HG03045 (cell line): ENCODE measurements at regions not wholly inside any gene's neighbourhood (a gene's known extent, or its start where the extent isn't known, plus 50 kb on each side); places are given as distances from the start of the nearest gene placed in this dataset.

Experiments
- ATAC-seq: cut with Tn5 transposase; IDR thresholded peaks from one replicate; pipeline ENCODE4 v1.9.1; 2021; ENCODE audit warnings: mild to moderate bottlenecking, moderate library complexity; ENCODE audit not compliant: unreplicated experiment

GRCh38 chr4:145427991-145428390 is 53.7 kb upstream of the SMAD1 start:
- no peak for ATAC-seq

DNA sequence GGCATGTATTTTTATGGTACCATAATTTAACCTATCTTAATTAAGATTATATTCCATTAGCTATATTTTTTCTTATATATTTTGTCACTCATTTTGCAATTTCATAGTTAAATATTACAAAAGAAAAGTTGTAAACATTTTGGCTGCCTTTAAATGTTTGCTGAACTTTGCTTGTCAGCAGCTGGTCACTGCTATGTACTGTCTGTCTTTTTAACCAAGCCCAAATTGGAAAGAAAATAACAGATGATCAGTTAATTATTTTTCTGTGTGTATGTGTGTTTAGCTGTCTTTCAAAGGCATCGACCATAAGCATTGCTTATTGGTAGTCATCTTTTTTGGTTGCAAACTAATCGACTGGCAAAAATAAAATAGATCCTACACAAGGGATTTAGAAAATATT is 54.4 kb upstream of the SMAD1 start:
- no peak for ATAC-seq

GRCh38 chr4:145423017-145423708 is 58.5 kb upstream of the SMAD1 start:
- ATAC-seq: no peak

DNA sequence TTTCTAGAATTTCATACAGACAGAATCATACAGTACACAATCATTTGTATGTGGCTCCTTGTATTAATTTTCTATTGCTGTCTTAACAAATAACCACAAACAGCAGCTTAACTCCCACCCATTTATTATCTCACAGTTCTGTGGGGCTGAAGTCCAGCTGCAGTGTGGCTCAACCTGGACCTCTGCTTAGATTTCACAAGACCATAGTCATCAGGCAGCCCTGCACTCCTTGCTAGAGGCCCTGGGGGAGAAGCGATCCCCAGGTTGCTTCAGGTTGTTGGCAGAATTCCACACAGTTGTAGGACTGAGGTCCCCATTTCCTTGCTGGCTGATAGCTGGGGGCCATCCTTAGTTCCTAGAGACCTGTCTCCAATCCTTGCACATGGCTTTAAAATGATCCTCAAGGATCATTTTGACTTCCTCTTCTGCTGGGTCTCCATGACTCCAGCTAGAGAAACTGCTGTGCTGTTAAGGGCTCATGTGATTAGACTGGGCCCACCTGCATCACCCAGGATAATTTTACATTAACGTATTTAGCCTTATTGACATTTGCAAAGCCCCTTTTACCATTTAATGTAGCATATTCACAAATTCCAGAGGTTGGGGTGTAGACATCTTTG is 60.9 kb upstream of the SMAD1 start:
- no peak for ATAC-seq

GRCh38 chr4:145418739-145419138 is 62.9 kb upstream of the SMAD1 start:
- no peak for ATAC-seq

DNA sequence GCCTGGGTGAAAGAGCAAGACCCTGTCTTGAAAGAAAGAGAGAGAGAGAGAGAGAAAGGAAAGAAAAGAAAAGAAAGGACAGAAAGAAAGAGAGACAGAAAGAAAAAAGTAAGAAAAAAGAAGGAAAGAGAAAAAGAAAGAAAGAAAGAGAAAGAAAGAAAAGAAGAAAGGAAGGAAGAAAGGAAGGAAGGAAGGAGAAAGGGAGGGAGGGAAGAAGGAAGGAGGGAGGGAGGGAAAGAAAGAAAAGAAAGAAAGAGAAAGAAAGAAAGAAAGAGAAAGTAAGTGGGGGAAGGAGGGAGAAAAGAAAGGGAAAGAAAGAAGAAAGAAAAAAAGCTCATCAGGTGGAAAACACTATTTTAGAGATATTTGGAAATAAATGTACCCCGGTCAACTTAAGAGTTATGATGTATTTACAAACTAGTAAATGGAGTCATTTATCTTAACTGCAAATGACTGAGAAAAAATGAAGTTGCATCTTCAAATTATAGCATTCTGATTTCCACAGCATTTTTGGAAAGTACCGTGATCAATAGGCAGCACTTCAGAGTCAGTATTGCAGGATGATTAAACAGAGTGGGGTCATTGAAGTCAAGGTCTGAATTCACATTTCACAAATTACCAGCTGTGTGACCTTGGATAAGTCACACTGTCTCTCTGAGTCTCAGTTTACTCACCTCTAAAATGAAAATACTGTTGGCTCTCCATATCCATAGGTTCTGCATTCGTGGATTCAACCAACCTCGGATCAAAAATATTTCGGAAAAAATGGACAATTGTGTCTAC is 64.1 kb upstream of the SMAD1 start:
- no peak for ATAC-seq

- ATAC-seq: no peak
Measured at GRCh38 chr4:145414841-145415240, 66.8 kb upstream of the SMAD1 start.

DNA sequence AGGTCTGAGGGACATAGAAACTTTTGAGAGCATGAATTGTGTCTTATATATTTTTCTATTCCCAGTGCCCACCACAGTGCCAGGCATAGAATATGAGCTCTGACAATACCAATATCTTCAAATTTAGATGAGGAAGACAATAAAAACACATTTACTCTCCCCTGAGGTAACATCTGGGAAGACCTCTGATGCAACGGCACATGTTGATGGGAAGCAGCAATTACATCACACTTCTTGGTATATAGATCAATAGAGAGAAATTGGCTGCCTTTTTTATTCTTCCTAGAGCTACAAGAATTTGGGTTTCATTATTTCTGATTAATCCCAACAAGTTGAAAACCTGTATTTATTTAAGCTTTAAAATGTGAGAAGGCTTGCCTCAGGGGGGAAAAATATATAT is 67.4 kb upstream of the SMAD1 start:
- ATAC-seq: no peak

GRCh38 chr4:145406970-145407369 is 74.7 kb upstream of the SMAD1 start:
- ATAC-seq: no peak

DNA sequence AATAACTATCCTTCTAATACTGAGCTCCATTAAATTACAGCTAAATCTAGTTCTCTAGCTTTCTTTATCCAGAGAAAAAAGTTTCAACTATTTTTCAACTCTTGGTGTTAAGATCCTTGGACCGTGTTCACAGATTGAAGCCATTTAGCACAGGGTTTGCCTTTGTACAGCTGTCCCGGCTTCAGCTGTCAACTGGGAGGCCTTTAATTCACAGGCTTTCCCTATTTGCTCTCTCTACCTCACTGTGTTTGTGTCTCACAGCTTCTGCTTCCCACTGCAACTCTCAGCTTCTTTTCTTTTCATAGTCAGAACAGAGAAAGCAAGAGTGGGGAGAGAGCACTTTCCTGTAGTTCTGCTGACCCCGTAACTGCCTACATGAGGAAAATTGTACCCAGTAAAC is 76.9 kb upstream of the SMAD1 start:
- no peak for ATAC-seq

- ATAC-seq: no peak
Measured at GRCh38 chr4:145396581-145396980, 85.1 kb upstream of the SMAD1 start.

- ATAC-seq: no peak
Measured at GRCh38 chr4:145390571-145390970, 91.1 kb upstream of the SMAD1 start.

GRCh38 chr4:145389550-145389949 is 92.1 kb upstream of the SMAD1 start:
- ATAC-seq: no peak

GRCh38 chr4:145388043-145388442 is 93.6 kb upstream of the SMAD1 start:
- ATAC-seq: no peak

GRCh38 chr4:145387079-145387478 is 94.6 kb upstream of the SMAD1 start:
- ATAC-seq: no peak

- ATAC-seq: no peak
Measured at GRCh38 chr4:145381163-145381562, 100.5 kb upstream of the SMAD1 start.

- no peak for ATAC-seq
Measured at GRCh38 chr4:145380123-145380522, 101.5 kb upstream of the SMAD1 start.

- no peak for ATAC-seq
Measured at GRCh38 chr4:145375416-145375815, 106.2 kb upstream of the SMAD1 start.

DNA sequence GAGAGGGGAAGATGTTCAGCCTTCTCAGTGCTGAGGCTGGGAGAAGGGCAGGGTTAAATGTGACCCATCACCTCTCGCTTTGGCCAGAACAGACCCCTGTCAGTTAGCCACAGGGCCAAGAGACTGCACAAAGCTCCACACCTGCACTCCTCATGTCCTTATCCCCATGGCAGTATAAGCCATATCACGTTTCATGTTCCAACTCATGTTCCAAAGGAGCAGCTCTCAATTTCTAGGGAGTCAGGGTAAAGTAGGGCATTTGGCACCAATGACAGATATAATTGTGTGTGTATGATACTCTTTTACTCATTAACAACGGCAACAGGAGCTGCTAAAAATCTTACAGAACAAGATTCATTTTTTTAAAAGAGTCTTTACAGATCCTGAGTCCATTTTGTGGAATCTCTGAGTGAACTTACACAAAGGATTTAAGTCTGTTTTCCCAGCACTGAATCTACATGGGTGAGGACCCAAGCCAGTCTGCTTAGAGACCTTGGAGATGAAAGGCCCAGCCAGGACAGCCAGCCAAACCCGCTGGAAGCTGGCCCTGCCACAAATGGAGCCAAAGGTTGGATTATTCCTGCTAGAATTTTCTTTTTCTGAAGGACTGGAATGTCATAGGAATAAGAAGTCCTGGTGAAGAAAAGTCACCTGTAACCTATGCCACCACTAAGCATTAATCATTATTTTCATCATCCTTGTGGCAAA is 129.1 kb upstream of the SMAD1 start:
- ATAC-seq: no peak

DNA sequence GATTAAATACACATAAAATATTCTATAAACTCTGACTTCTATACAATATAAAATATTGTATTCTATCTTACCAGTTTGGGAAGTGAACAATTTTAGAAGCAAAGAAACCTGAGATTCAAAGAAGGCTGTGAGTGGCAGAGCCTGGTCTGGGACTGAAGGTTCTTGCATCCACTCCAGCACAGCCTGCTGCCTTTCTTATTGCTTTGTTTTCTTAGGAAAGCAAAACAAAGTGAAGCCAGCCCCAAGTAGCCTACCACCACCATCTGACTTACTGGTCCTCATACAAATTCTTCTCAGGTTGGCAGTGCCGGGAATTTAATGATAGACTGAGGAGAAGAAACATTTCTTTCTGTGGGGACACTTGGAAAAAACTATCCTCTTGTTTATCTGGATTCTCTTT is 129.7 kb upstream of the SMAD1 start:
- ATAC-seq: no peak

DNA sequence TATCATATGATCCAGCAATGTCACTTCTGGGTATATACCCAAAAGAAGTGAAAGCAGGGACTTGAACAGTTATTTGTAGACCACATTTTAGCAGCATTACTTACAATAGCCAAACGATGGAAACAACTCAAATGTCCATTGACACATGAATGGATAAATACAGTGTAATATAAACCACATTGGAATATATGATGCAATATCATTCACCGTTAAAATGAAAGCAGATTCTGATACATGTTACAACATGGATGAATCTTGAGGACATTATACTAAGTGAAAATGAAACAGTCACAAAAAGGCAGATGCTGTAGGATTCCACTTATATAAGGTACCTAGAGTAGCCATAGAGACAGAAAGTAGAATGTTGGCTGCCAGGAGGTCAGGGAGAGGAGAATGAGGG is 130.5 kb upstream of the SMAD1 start:
- ATAC-seq: no peak

- no peak for ATAC-seq
Measured at GRCh38 chr4:145348291-145348690, 133.4 kb upstream of the SMAD1 start.
